ENCODE measurements at regions not wholly inside any gene's neighbourhood (a gene's known extent, or its start where the extent isn't known, plus 50 kb on each side); places are given as distances from the start of the nearest gene placed in this dataset.
"Not testable (repeated sequence)": the region's sequence is repeated elsewhere in the genome, so short reads cannot be mapped to it uniquely, and the experiment has no call there.

DNA sequence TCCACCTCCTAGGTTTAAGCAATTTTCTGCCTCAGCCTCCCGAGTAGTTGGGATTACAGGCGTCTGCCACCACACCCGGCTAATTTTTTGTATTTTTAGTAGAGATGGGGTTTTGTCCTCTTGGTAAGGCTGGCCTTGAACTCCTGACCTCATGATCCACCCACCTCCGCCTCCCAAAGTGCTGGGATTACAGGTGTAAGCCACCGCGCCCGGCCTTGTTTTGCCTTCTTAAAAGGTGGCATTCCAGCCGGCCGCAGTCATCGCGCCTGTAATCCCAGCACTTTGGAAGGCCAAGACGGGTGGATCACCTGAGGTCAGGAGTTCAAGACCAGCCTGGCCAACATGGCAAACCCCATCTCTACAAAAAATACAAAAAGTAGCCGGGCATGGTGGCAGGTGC, 253.7 kb downstream of the PARP8 start:
- TF ChIP-seq, protein P1, sequence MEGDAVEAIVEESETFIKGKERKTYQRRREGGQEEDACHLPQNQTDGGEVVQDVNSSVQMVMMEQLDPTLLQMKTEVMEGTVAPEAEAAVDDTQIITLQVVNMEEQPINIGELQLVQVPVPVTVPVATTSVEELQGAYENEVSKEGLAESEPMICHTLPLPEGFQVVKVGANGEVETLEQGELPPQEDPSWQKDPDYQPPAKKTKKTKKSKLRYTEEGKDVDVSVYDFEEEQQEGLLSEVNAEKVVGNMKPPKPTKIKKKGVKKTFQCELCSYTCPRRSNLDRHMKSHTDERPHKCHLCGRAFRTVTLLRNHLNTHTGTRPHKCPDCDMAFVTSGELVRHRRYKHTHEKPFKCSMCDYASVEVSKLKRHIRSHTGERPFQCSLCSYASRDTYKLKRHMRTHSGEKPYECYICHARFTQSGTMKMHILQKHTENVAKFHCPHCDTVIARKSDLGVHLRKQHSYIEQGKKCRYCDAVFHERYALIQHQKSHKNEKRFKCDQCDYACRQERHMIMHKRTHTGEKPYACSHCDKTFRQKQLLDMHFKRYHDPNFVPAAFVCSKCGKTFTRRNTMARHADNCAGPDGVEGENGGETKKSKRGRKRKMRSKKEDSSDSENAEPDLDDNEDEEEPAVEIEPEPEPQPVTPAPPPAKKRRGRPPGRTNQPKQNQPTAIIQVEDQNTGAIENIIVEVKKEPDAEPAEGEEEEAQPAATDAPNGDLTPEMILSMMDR (IDR thresholded peaks at IDR 0.05), result not testable (repeated sequence)
- not testable (repeated sequence) for TF ChIP-seq POLR2A (IDR thresholded peaks at IDR 0.05)

Measured in ovary (tissue), 3 donors.